ENCODE measurements at regions not wholly inside any gene's neighbourhood (a gene's known extent, or its start where the extent isn't known, plus 50 kb on each side); places are given as distances from the start of the nearest gene placed in this dataset.

DNA sequence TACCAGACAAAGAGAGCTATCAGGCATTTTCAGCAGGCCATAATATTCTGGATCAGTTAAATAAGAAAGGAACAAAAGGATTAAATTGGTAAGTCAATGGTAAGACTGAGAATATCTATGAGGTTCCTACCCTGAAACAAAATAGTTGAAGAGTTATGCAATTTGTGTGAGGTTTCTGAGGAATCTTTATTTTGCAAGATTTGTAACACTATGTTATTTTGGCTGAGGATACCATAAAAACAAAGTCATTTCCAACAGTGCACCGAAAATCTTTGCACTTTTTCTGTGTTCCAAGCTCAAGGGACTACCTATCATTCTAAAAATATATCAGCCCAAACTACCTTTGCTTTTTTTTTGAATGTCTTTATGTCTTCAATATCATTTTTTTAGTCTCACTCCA lies 383.3 kb upstream of the CITED2 start:
- TF ChIP-seq, protein P1, sequence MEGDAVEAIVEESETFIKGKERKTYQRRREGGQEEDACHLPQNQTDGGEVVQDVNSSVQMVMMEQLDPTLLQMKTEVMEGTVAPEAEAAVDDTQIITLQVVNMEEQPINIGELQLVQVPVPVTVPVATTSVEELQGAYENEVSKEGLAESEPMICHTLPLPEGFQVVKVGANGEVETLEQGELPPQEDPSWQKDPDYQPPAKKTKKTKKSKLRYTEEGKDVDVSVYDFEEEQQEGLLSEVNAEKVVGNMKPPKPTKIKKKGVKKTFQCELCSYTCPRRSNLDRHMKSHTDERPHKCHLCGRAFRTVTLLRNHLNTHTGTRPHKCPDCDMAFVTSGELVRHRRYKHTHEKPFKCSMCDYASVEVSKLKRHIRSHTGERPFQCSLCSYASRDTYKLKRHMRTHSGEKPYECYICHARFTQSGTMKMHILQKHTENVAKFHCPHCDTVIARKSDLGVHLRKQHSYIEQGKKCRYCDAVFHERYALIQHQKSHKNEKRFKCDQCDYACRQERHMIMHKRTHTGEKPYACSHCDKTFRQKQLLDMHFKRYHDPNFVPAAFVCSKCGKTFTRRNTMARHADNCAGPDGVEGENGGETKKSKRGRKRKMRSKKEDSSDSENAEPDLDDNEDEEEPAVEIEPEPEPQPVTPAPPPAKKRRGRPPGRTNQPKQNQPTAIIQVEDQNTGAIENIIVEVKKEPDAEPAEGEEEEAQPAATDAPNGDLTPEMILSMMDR (IDR thresholded peaks at IDR 0.05; ENCODE audit: low read length) = no peak
- no peak for TF ChIP-seq EZH2phosphoT487 (IDR thresholded peaks at IDR 0.05; ENCODE audit: low read length)
